NCI-H446 treated with DMSO at 0.1 percent for 48 hours (cell line): ENCODE measurements at regions not wholly inside any gene's neighbourhood (a gene's known extent, or its start where the extent isn't known, plus 50 kb on each side); places are given as distances from the start of the nearest gene placed in this dataset.
"Not testable (repeated sequence)": the region's sequence is repeated elsewhere in the genome, so short reads cannot be mapped to it uniquely, and the experiment has no call there.

Source experiments
- DNase-seq: peaks from one replicate; lab custom pipeline; 2025; lab: John Stamatoyannopoulos, UW

- not testable (repeated sequence) for DNase-seq
Measured at GRCh38 chr3:72028307-72028706, 243.4 kb upstream of the PROK2 start.

DNA sequence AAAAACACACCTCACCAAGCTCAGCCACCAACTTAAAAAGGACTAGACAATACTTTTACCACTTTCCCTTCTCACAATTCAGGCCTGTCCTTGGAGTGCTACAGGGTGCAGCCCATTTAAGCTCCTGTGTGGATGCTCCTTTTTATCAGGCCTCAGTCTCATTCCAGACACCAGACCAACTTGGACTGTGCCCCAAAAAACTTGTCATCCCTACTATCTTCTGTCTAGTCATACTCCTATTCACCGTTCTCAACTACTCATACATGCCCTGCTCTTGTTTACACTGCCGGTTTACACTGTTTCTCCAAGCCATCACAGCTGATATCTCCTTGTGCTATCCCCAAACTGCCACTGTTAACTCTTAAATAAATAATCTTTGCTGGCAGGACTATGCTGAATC, 242.8 kb upstream of the PROK2 start:
- DNase-seq = not testable (repeated sequence)

DNA sequence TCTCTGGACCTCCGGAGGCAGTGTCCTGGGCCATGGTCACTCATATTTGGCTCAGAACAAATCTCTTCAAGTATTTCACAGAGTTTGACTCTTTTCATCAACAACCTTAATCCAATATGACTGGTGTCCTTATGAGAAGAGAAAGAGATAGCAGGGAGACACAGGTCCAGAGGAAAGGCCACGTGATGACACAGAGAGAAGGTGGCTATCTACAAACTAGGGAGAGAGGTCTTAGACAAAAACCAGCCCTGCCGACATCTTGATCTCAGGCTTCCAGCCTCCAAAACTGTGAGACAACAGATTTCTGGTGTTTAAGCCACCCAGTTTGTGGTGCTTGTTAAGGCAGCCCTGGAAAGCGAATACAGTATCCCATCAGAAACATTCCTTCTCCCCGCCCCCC, 237.1 kb upstream of the PROK2 start:
- DNase-seq = no peak

DNA sequence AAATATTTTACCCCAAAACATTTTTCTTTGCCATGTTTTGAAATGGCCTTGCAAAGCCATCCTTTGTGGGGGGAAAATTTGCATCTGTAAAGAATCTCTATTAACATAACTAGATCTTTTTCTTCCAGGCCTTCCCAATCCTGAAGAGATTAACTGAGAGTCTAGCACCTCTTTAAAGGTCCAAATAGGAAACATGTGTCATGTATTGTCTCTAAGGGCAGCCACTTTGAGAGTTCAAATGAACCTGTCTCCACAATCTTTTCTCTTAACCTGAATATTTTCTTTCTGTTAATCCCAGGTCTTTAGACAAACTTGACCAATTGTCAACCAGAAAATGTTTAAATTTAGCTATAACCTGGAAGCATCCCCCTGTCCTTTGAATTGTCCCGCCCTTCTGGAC, 236.6 kb upstream of the PROK2 start:
- no peak for DNase-seq

DNA sequence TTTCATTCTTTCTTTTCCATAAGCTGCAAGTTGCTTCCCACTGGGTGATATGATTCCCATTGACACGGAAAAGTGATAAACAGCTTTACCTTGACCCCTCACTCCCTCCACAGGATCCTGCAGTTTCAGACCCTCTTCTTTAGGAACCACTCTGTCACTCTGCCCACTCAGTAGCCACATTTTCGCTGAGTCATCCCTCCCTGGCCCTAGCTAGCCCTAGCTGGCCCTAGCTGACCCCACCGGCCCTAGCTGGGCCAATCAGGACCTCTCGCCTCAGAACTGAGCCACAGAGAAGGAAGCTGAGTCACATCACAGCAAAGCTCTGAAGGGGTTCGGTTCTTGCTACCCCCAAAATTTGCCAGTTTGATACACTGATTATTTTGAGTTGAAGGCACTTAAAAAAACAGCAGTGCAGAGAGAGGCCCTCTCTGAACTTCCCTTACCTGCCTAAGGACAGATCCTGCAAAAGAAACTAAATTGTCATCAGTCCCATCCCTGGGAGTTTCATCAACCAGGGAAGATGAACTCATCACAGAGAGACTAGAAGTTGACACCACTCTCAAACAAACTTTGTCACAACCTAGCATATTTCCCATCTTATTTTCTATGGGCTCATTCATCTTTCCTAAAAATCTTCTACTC, 233.5 kb upstream of the PROK2 start:
- DNase-seq = no peak

DNA sequence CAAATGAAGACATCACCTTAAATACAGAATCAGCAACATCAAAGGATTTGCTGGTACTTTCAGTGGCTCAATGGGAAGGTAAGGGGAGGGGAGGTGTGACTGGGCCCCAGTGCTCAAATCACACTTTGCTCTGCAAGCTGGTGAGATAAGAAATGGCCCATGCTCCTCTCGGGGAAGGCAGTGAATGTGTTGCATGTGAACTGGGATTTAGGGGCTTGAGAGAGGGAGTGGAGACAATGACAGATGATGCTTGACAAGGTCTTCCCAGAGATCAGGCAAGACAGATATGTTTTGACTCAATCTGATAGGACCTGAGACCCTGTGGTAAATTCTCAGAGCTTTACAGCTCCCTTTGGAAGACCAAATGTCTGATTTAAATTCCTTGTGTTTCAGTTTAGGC, 233.0 kb upstream of the PROK2 start:
- no peak for DNase-seq

DNA sequence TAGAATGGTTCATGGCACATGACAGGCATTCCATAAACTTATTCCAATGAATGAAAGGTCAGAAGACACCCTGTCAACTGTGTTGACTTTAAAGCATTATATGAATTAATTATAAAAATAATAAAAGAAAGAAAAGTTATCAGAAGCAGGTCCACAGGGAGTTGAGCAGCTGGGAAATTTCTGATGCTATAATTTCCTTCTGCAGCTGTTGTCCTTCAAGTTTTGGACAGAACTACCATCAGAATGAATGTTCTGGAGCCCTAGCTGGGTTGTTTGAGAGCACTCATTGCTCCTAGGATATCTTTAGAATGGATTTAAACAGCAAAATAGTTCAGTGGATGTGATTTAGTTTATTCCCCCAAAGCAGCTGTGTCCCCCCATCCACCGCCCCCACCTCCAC, 232.4 kb upstream of the PROK2 start:
- no peak for DNase-seq

- no peak for DNase-seq
Measured at GRCh38 chr3:72015463-72015862, 230.5 kb upstream of the PROK2 start.

- DNase-seq = no peak
Measured at GRCh38 chr3:72013084-72013483, 228.1 kb upstream of the PROK2 start.

- DNase-seq = no peak
Measured at GRCh38 chr3:72012363-72012762, 227.4 kb upstream of the PROK2 start.

DNA sequence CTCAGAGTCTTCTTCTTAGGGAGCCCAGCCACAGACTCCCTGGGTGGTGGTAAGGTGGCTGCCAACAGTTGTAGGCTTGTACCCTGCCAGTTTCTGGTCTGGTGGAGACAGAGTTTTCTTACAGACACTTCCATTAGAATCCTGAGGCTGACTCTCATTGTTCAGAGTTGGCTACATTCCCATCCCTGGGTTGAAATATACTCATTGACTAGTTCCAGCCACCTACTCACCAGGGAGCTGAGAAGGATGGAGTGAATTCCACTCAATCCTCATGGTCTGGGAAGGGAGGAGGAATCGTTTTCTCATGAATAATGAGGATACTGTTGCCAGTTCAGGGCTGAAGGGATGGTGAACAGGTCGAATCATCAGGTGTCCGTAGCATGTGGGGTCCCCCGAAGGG, 226.5 kb upstream of the PROK2 start:
- peak; percentile 22 for DNase-seq

GRCh38 chr3:72009851-72010443, 225.0 kb upstream of the PROK2 start:
- no peak for DNase-seq

- no peak for DNase-seq
Measured at GRCh38 chr3:72008226-72008996, 223.5 kb upstream of the PROK2 start.

DNA sequence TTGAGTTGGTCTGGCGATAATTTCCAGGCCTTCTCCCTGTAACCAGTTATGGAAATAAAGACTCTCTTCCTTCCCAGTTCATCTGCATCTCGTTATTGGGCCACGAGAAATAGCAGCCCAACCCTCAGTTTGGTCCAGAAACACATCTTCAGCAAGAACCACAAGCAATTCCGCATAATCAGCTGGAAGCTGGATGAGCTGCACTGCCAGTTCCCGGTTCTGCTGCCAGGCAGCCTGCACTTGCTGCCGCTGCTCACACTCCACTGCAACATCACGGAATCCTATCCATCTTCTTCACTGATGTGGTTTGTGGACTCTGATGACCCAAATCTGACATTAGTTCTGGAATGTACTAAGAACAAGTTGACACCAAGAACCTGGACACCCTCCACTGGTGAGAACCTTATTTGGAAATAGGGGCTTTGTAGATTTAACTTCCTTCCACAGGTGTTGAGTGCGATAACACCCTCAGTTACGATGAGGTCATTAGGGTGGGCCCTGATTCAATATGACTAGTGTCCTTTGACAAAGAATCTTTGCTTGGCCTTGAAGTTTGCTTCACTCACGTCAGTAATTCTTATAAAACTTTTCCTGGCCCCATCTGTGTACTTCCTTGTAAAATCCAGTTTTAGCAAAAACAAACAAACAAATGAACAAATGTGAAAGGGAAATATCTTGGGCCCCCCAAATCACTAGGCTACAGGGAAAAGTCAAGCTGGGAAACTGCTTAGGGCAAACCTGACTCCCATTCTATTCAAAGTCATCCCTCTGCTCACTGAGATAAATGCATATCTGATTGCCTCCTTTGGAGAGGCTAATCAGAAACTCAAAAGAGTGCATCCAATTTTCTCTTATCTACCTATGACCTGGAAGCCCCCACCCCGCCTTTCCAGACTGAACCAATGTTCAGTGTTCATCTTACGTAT, 221.9 kb upstream of the PROK2 start:
- no peak for DNase-seq

DNA sequence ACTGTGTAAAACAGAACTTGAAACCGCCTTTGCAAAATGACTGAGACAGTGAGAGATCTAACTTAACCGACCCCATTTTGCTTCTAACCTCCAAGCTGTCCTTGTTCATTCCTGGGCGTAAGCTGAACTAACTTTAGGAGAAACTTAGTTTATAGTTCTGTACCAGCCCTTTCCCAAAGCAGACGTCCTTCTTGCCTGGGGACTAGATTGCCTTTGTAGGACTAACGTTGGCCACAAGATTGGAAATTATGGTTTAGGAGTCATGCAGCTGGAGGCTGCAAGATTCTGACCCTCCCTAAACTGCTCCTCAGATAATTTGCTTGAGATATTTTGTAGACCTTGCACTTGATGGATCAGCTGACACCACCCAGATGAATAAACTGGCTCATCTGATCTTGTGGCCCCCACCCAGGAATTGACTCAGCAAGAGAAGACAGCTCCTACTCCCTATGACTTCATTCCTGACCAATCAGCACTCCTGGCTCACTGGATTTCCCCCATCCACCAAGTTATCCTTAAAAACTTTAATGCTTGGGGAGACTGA, 219.9 kb upstream of the PROK2 start:
- no peak for DNase-seq

- DNase-seq = no peak
Measured at GRCh38 chr3:72003936-72004335, 219.0 kb upstream of the PROK2 start.

DNA sequence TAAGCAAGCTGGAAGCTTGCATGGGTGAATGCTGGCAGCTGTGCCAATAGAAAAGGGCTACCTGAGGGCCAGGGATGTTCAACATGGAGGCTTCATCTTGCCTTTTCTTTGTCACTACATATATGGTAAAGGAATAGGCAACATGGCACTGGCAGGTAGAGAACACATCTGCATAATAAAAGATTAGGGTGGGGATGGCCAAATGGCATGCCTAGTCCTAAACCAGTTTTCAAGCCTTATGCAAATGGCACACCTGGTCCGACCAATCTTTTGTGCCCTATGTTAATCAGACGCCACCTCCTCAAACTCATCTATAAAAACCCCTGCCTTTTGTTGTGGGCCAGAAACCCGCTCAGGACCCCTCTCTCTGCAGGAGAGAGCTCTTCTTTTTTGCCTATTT, 216.8 kb upstream of the PROK2 start:
- no peak for DNase-seq

DNA sequence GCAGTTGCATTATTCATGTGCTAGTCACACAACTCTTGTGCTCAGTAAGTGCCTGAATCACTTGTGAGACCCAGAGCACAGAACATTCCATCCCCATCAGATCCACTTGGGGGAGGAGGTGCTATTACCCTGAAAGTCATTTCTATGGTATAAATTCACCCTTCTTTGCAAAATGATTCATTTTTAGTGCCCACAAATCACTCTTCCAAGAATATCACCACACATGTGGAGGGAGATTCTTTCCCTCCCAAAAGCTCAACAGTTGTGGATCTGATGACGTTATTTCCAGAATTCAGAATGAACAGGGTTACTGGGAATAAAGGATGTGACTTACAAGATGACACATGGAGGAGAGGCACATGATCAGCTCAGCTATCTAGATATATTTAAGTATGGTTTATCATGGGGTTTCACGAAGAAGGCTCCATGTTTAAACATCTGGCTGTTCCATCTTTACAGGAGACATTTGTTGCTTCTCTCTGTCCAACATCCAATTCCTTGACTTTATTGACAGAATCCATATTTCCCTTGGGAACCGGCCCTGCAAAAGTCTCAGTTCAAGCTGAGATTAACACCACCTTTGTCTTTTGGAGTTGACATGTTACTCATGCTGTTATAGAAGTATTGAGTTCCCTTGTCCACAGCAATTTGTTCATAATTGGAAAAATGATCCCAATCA, 214.2 kb upstream of the PROK2 start:
- DNase-seq = no peak

DNA sequence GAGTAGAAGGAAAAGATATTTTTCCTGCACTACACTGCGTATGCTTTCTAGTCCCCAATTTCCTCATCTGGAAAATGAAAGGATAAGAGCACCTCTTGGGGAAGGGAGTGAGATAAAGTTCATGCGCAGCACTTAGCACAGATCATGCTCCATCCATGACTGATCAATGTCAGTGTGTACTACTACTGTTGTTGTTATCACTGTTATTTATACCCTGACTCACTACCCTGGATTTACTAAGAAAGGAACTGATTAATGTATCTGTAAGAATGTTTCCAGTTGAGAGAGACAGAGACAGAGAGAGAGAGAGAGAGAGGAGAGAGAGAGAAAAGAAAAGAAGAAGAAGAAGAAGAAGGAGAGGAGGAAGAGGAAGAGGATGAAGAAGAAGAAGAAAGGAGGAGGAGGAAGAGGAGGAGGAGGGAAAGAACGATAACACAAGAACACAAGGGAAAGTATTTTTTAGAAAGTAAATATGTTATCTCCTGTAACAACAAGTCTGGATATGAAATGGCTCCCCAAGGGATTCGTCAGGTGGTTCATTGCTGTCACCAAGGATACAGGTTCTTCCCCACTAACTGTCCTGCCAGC, 212.2 kb upstream of the PROK2 start:
- DNase-seq = no peak

GRCh38 chr3:71994906-71995305, 210.0 kb upstream of the PROK2 start:
- no peak for DNase-seq

GRCh38 chr3:71994203-71994602, 209.3 kb upstream of the PROK2 start:
- no peak for DNase-seq
